OCI-LY1 (cell line): ENCODE measurements at regions not wholly inside any gene's neighbourhood (a gene's known extent, or its start where the extent isn't known, plus 50 kb on each side); places are given as distances from the start of the nearest gene placed in this dataset.
"Not testable (repeated sequence)": the region's sequence is repeated elsewhere in the genome, so short reads cannot be mapped to it uniquely, and the experiment has no call there.

ENCODE experiments used
- H2AFZ ChIP-seq: fragments of 200-600 bp; sonication (generic), shearing (Covaris generic); 2 replicates; pipeline ENCODE4 v1.6.0; 2014; ENCODE audit warnings: antibody characterized with exemption, mild to moderate bottlenecking, low read length
- H3F3A ChIP-seq: fragments of 200-600 bp; sonication (generic), shearing (Covaris generic); 2 replicates; pipeline ENCODE4 v1.6.0; 2014; ENCODE audit warnings: mild to moderate bottlenecking, antibody characterized with exemption, low read length, moderate library complexity; ENCODE audit not compliant: insufficient read depth
- H3K27ac ChIP-seq: fragments of 200-600 bp; sonication (generic); 2 replicates; pipeline ENCODE4 v1.5.1; 2014; ENCODE audit warnings: low read length, mixed run types, mild to moderate bottlenecking, low read depth; ENCODE audit not compliant: poor library complexity, severe bottlenecking
- H3K27me3 ChIP-seq: fragments of 200-600 bp; sonication (generic); 2 replicates; pipeline ENCODE4 v1.6.0; 2014; ENCODE audit warnings: antibody characterized with exemption, mild to moderate bottlenecking, low read length, moderate library complexity; ENCODE audit not compliant: insufficient read depth
- H3K36me3 ChIP-seq: fragments of 200-600 bp; sonication (generic); 2 replicates; pipeline ENCODE4 v1.6.1; 2014; ENCODE audit warnings: mild to moderate bottlenecking, antibody characterized with exemption, low read length, moderate library complexity, mixed read lengths; ENCODE audit not compliant: insufficient read depth
- H3K4me1 ChIP-seq: fragments of 200-600 bp; sonication (generic); 2 replicates; pipeline ENCODE4 v1.5.1; 2014; ENCODE audit warnings: mild to moderate bottlenecking, low read length, moderate library complexity; ENCODE audit not compliant: insufficient read depth, severe bottlenecking
- H3K4me2 ChIP-seq: fragments of 200-600 bp; sonication (generic), shearing (Covaris generic); 2 replicates; pipeline ENCODE4 v1.6.1; 2014; ENCODE audit warnings: low read length
- H3K4me3 ChIP-seq: fragments of 200-600 bp; sonication (generic); 2 replicates; pipeline ENCODE4 v1.5.1; 2014; ENCODE audit warnings: low read length, low read depth, mild to moderate bottlenecking, mixed read lengths; ENCODE audit not compliant: poor library complexity, severe bottlenecking
- H3K79me2 ChIP-seq: fragments of 200-600 bp; shearing (Covaris generic); 2 replicates; pipeline ENCODE4 v1.6.1; 2016; ENCODE audit warnings: mixed run types, low read length, mixed read lengths; ENCODE audit not compliant: insufficient read depth
- H3K9ac ChIP-seq: fragments of 200-600 bp; sonication (generic), shearing (Covaris generic); 2 replicates; pipeline ENCODE4 v1.6.1; 2014; ENCODE audit warnings: mild to moderate bottlenecking, low read length, mixed read lengths
- H3K9me2 ChIP-seq: fragments of 200-600 bp; sonication (generic), shearing (Covaris generic); 2 replicates; pipeline ENCODE4 v1.6.1; 2014; ENCODE audit warnings: low read depth, mild to moderate bottlenecking, low read length, mixed read lengths
- H3K9me3 ChIP-seq: fragments of 200-600 bp; shearing (Covaris generic); 2 replicates; pipeline ENCODE4 v1.6.1; 2014; ENCODE audit warnings: low read length, mixed read lengths
- H4K20me1 ChIP-seq: fragments of 200-600 bp; sonication (generic), shearing (Covaris generic); 2 replicates; pipeline ENCODE4 v1.6.0; 2016; ENCODE audit warnings: mild to moderate bottlenecking, low read length; ENCODE audit not compliant: insufficient read depth
- CTCF ChIP-seq: fragments of 200-600 bp; sonication (generic), shearing (Covaris generic); IDR thresholded peaks from 2 replicates; pipeline ENCODE4 v1.5.1; 2017; ENCODE audit warnings: mild to moderate bottlenecking, antibody characterized with exemption, low read length, moderate library complexity, mixed read lengths
- EZH2 ChIP-seq: fragments of 200-600 bp; sonication (generic), shearing (Covaris generic); IDR thresholded peaks from 2 replicates; pipeline ENCODE4 v1.8.0; 2017; ENCODE audit warnings: borderline replicate concordance, mixed run types, mild to moderate bottlenecking, antibody characterized with exemption, low read length, moderate library complexity, mixed read lengths

- Histone ChIP-seq H3K27me3 (no peaks in the 10 kb centered on the region), H3K27ac (no peak overlapping the region), H3K9me3 (no peaks in the 10 kb centered on the region), H3K9ac (no peak overlapping the region), H3K36me3 (no peaks in the 10 kb centered on the region), H3K4me2 (no peak overlapping the region), H3K9me2 (no peaks in the 10 kb centered on the region), H2AFZ (no peak overlapping the region), H4K20me1 (no peaks in the 10 kb centered on the region), H3K4me1 (no peaks in the 10 kb centered on the region), H3F3A (no peaks in the 10 kb centered on the region), H3K4me3 (no peak overlapping the region), H3K79me2 (no peaks in the 10 kb centered on the region)
- no peak for TF ChIP-seq EZH2
- TF ChIP-seq CTCF, result no peak
Measured at GRCh38 chr2:65896446-65896845, 464.0 kb upstream of the SPRED2 start.

- H2AFZ ChIP-seq, H3K9me2 ChIP-seq, H3K4me2 ChIP-seq, H3K9me3 ChIP-seq, H3K27me3 ChIP-seq, H3K9ac ChIP-seq, H3F3A ChIP-seq, H3K4me3 ChIP-seq, H3K79me2 ChIP-seq, H4K20me1 ChIP-seq, H3K36me3 ChIP-seq, H3K4me1 ChIP-seq, H3K27ac ChIP-seq: not testable (repeated sequence)
Measured at GRCh38 chr2:65890131-65890530, 457.7 kb upstream of the SPRED2 start.

- no peaks in the 10 kb centered on the region for H3K27me3 ChIP-seq
- no peaks in the 10 kb centered on the region for H3K4me1 ChIP-seq
- no peak overlapping the region for H3K9ac ChIP-seq
- H3K36me3 ChIP-seq, result no peaks in the 10 kb centered on the region
- no peaks in the 10 kb centered on the region for H3K9me3 ChIP-seq
- H3K27ac ChIP-seq, result no peak overlapping the region
- H3K79me2 ChIP-seq, result no peaks in the 10 kb centered on the region
- H3K4me2 ChIP-seq, result no peak overlapping the region
- H3K9me2 ChIP-seq, result no peaks in the 10 kb centered on the region
- H4K20me1 ChIP-seq, result no peaks in the 10 kb centered on the region
- H3K4me3 ChIP-seq, result no peak overlapping the region
- TF ChIP-seq CTCF (no peak), EZH2 (no peak)
- H2AFZ ChIP-seq, result no peak overlapping the region
- H3F3A ChIP-seq, result no peaks in the 10 kb centered on the region
Measured at GRCh38 chr2:65885266-65885665, 452.9 kb upstream of the SPRED2 start.

GRCh38 chr2:65881592-65881991 lies 449.2 kb upstream of the SPRED2 start:
- H2AFZ ChIP-seq, result no peak overlapping the region
- H3K4me1 ChIP-seq, result no peaks in the 10 kb centered on the region
- no peaks in the 10 kb centered on the region for H4K20me1 ChIP-seq
- no peaks in the 10 kb centered on the region for H3K36me3 ChIP-seq
- no peak overlapping the region for H3K9ac ChIP-seq
- no peaks in the 10 kb centered on the region for H3K9me2 ChIP-seq
- no peaks in the 10 kb centered on the region for H3K79me2 ChIP-seq
- H3K4me3 ChIP-seq, result no peak overlapping the region
- H3K27me3 ChIP-seq, result no peaks in the 10 kb centered on the region
- no peaks in the 10 kb centered on the region for H3F3A ChIP-seq
- TF ChIP-seq CTCF, result no peak
- no peak for TF ChIP-seq EZH2
- H3K9me3 ChIP-seq, result no peaks in the 10 kb centered on the region
- H3K4me2 ChIP-seq, result no peak overlapping the region
- no peak overlapping the region for H3K27ac ChIP-seq
